ENCODE measurements at regions not wholly inside any gene's neighbourhood (a gene's known extent, or its start where the extent isn't known, plus 50 kb on each side); places are given as distances from the start of the nearest gene placed in this dataset.

DNA sequence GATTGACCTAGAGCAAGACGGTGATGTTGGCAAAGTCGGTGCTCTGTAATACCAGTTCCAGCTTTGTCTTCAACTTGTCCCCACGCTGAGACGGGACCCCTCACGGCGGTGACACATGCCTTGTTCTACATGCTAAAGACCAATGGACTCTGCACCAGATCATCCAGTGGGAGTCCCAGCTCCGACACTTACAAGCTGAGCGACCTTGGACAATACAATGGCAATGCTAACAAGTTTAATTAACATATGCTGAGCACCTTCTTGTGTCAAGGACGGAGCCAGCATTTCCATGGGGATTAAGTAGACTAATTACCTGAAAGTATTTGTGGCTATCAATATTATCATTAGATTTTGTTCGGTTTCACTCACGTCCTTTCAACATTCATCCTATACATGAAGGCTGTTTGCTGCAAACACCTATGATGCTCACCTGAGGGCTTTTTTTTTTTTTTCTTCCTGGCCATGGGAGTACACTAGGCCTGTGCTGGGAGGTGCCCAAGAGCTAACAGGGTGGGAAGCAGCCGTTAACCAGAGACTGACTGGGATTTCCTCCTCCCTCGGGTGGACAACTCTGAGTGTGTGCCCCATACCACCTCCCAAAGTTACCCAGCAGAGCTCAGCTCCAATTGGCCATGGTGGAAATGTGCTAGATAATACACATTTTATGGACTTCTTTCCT, 308.6 kb upstream of the ZFHX3 start:
- TF ChIP-seq POLR2A (IDR thresholded peaks at IDR 0.05; ENCODE audit: low read length) (no peak), GATA1 (IDR thresholded peaks at IDR 0.05; ENCODE audit: low read depth, low read length) (no peak)
